ENCODE measurements at regions not wholly inside any gene's neighbourhood (a gene's known extent, or its start where the extent isn't known, plus 50 kb on each side); places are given as distances from the start of the nearest gene placed in this dataset.

DNA sequence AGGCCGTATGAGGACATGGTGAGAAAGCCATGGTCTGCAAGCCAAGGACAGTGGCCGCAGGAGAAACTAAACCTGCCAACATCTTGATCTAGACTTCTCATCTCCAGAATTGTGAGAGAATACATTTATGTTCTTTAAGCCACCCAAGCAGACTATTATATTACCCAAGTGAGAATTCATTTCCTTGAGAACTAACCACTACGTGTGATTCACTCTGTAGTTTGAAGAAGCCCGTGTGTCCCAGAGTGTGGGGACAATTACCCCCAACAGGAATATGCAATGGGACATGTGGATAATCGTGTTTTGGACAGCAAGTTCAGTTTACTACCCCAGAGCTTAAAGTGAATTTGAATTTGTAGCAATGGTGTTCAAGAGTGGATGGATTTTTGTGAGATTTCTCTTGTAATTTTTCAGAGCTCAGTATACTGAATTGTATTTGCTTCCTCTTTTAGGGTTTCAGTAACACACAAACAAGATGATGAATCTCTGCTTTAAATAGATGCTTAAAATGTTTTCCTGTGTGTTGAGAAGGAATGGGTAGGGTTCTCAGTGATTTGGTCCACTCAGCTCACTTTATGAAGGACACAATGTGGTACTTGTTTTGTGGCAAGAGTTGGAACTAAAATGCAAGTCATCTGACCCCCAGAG is 100.0 kb upstream of the ARHGAP20 start:
- no peak overlapping the region for H3K4me3 ChIP-seq (ENCODE audit: low read length)
- TF ChIP-seq, protein P1, sequence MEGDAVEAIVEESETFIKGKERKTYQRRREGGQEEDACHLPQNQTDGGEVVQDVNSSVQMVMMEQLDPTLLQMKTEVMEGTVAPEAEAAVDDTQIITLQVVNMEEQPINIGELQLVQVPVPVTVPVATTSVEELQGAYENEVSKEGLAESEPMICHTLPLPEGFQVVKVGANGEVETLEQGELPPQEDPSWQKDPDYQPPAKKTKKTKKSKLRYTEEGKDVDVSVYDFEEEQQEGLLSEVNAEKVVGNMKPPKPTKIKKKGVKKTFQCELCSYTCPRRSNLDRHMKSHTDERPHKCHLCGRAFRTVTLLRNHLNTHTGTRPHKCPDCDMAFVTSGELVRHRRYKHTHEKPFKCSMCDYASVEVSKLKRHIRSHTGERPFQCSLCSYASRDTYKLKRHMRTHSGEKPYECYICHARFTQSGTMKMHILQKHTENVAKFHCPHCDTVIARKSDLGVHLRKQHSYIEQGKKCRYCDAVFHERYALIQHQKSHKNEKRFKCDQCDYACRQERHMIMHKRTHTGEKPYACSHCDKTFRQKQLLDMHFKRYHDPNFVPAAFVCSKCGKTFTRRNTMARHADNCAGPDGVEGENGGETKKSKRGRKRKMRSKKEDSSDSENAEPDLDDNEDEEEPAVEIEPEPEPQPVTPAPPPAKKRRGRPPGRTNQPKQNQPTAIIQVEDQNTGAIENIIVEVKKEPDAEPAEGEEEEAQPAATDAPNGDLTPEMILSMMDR (conservative IDR thresholded peaks at IDR 0.05; ENCODE audit: low read depth, low read length), result no peak
- DNase-seq (ENCODE audit: low read depth), result no peak

DNA sequence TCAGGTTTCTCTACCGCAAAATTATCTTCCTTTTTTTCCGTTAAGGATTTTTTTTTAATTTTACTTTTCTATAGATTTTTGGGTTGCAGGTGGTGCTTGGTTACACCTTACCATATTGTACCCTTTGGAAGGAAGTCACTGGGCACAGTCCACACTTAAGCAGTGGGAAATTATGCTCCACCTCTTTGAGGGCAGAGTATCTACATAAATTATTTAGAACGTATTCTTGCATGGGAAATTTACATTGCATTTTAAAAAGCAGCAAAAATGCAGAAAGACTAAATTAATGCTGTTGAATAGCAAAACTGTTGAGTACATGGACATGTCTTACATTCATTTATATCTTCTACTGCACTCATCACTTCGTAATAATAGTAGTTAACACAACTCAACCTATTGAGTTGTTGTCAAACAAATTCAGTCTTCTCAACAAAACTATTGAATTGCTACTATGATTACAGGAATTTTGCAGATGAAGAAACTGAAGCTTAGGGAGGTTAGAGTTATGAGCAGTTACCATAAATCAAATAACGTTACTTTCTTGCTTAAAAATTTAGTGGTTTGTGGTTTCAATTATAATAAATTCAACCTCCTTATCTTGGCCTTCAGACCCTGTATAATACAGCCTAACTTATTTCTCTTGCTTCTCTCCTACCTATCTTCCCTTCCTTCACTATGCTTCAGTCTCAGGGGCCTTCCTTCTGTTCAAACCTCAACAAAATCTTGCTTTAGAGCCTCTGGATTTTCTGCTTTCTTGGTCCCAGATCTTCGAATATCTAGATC is 97.4 kb upstream of the ARHGAP20 start:
- TF ChIP-seq, protein P1 (conservative IDR thresholded peaks at IDR 0.05; ENCODE audit: low read depth, low read length), result no peak
- no peak overlapping the region for H3K4me3 ChIP-seq (ENCODE audit: low read length)
- DNase-seq (ENCODE audit: low read depth), result no peak

DNA sequence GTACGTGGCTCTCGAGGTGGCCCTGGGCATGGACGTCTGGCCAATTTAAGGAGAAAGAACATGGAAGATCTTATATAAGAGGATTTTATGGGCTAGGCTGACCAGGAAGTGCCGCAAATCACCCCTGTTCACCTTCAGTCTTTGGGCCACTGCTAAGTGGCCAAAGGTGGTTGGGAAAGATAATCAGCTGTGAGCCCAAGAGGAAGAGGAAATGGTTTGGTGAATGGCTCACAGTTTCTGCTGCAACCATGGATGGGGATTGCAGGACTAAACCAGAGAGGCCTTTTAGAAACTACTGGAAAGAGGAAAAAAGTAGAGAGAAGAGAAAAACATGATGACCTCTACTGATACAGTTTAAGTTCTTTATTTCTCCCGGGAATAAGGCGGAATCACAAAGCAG is 96.0 kb upstream of the ARHGAP20 start:
- TF ChIP-seq, protein P1 (conservative IDR thresholded peaks at IDR 0.05; ENCODE audit: low read depth, low read length), result no peak
- DNase-seq (ENCODE audit: low read depth), result no peak
- H3K4me3 ChIP-seq (ENCODE audit: low read length), result no peak overlapping the region

DNA sequence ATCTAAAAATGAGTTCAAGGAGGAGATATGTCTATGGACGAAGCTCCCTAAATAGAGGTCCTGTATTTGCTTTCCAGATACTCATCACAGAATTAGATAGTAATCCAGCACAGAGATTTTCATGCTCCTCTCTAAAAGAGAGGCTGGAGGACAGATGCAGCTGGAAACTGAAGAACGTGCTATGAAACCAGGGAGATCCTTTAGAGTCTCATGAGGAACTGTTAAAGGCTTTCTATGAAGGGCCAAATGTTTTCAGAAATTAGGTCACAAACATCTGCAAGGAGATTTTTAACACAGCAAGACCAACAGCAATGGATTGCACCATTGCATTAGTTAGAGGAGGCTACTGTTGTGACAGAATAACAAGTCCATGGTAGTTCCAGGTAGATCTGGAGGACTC is 95.6 kb upstream of the ARHGAP20 start:
- H3K4me3 ChIP-seq (ENCODE audit: low read length), result no peak overlapping the region
- DNase-seq (ENCODE audit: low read depth), result no peak
- TF ChIP-seq, protein P1 (conservative IDR thresholded peaks at IDR 0.05; ENCODE audit: low read depth, low read length), result no peak

DNA sequence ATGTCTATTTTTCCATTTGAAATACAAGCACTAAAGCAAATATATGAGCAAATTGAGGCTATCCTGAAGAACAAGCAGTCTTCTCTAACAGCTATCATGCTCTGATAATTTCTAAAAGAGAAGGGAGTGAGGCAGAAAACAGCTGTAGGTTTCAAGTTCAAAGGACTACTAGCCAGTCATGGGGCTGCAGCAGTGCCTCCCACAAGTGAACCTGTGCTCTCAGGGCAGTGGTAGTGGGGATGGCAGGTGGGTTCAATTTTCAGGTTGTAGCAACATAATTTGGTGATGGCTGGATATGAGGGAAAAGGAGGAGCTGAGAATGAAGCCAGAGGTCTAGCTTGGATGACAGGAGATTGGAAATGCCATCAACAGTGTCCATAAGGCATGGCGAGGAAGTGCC is 93.5 kb upstream of the ARHGAP20 start:
- DNase-seq (ENCODE audit: low read depth), result no peak
- TF ChIP-seq, protein P1 (conservative IDR thresholded peaks at IDR 0.05; ENCODE audit: low read depth, low read length), result no peak
- H3K4me3 ChIP-seq (ENCODE audit: low read length), result no peak overlapping the region

DNA sequence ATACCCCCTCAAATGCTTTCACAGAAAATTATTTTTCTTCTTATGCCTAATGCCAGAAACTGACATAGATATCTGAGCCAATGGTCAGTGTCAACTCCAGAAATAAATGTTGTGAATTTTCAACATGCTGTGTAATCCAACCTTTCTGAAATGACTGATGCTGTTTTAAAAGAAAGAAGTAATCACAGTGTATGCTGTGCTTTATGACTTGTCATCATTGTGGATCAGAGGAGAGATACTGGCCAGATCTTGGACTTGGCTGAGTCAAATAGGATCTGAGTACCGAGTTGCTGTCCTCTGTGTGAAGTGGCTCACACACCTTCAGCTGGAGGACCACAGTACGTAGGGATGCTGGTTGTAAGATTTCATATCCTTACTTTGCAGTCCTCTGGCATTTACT is 89.9 kb upstream of the ARHGAP20 start:
- H3K4me3 ChIP-seq (ENCODE audit: low read length), result no peak overlapping the region
- no peak for DNase-seq (ENCODE audit: low read depth)
- TF ChIP-seq, protein P1 (conservative IDR thresholded peaks at IDR 0.05; ENCODE audit: low read depth, low read length), result no peak

DNA sequence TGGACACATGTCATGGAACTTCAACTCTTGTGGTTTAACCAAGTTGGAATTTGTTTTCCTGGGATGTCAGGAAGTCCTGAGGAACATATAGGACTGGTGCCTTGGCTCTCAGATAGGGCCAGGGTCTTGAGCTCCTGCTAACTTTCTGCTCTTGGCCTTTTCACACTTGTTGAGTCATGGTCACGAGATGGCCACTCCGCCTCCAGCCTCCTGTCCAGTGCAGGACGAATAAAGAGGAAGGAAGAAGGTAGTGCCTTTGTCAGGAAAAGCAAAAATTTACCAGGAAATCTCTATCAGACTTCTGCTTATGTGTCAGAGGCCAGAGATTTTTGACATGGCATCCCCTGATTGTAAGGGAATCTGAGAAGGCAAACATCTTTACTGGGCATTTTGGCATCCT is 89.1 kb upstream of the ARHGAP20 start:
- no peak overlapping the region for H3K4me3 ChIP-seq (ENCODE audit: low read length)
- no peak for DNase-seq (ENCODE audit: low read depth)
- TF ChIP-seq, protein P1 (conservative IDR thresholded peaks at IDR 0.05; ENCODE audit: low read depth, low read length), result no peak
